Iris pigment epithelial cell (primary cell): ENCODE measurements at regions not wholly inside any gene's neighbourhood (a gene's known extent, or its start where the extent isn't known, plus 50 kb on each side); places are given as distances from the start of the nearest gene placed in this dataset.

Source experiments
- DNase-seq: peaks from one replicate; pipeline ENCODE4 v3.0.0-alpha.2; 2011; ENCODE audit warnings: low read depth

- DNase-seq: peak; percentile 3
These were observed 211.2 kb downstream of the SETD4 start for GRCh38 chr21:35849144-35849543.

DNA sequence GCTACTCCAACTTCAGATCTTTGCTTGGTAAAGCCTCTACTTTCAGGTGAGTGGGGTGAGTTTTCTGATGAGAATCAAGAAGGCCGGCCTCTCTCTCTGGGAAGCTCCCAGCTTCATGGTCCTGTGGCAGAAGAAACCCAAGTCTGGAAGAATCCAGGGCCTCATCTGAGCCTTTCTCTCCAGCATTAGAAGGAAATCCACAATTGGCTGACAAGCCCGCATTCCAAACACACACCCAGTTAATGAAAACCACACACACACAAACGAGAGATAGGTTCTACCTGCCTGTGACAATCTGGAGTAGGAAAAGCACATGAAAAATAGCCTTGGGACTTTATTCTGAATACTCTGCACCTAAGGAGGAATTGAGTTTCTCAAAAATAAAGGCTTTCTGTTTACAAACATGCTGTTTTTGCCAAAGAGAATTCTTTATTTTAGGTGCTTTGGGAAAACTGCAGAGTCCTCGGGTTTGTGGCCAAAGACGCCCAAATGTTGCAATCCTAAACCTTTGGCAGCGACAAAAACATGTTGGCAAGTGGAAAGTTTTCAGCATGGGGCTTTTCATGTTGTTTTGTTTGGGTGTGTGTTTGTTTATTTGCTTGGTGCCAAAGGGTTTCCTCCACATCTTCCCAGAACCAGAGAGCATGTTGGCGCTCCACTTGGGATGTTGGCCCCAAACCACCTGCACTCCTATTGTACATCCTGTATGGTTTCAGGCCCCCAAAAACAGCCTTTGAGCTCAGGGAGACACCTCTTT, 216.2 kb downstream of the SETD4 start:
- no peak for DNase-seq

GRCh38 chr21:35840949-35841348, 219.4 kb downstream of the SETD4 start:
- no peak for DNase-seq

DNA sequence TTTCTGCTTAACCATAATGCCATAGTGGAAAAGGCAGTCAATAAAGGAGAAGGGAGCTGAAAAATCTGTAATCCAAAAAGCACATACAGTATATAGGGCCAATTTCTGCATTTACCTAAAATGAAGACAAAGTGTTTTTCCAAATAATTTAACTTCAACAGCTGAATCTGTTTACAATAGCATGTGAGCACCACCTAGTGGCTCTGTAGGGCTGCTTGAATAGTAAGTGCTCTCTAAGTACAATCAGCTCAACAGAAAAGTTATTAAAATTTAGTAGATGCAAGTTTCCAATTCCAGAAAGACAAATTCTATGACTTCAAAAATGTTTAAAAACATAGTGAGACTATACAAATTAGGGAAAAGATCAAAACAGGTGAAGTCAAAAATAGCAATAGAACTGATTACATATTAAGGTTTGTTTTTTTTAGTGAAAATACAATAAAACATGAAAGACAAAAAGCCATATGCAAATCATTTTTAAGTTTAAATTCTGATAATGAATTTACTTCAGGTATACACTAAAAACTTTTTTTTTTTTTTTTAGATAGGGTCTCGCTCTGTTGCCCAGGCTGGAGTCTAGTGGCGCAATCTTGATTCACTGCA, 220.0 kb downstream of the SETD4 start:
- DNase-seq: peak; percentile 86

- DNase-seq: no peak
These were observed 221.2 kb downstream of the SETD4 start for GRCh38 chr21:35838987-35839763.

- DNase-seq: no peak
These were observed 222.0 kb downstream of the SETD4 start for GRCh38 chr21:35838350-35838749.

DNA sequence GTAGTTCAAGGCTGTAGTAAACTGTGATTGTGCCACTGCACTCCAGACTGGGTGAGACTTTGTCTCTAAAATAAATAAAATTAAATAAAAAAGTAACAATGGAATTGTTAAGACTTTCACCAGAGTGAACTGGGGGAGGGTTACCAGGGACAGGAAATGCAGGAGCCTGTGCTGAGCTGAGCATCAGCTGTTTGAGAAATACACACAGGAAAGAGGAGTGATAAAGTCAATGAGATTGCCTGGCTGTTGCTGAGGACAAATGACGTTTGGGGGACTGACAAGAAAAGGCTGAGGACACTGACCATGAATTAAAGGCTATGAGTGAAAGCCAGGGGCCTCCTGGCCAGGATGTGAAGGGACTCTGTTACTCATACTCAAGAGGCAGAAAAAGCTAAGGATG, 226.3 kb downstream of the SETD4 start:
- DNase-seq: no peak

GRCh38 chr21:35833388-35833787, 226.9 kb downstream of the SETD4 start:
- DNase-seq: no peak

DNA sequence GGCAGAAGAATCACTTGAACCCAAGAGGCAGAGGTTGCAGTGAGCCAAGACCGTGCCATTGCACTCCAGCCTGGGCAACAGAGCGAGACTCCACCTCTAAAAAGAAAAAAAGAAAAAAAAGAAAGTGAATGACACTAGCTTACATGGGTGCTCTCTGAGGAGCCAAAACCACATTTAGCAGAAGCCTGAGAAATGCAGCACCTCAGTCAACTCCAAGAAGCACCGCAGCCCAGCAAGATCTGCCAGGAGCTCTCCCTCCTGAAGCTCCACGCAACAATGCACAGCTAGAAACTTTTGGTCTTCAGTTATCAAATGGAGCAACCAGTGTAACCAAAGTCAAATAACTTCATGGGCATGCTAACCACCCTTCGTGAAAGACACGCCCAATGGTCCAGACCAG, 229.1 kb downstream of the SETD4 start:
- no peak for DNase-seq

DNA sequence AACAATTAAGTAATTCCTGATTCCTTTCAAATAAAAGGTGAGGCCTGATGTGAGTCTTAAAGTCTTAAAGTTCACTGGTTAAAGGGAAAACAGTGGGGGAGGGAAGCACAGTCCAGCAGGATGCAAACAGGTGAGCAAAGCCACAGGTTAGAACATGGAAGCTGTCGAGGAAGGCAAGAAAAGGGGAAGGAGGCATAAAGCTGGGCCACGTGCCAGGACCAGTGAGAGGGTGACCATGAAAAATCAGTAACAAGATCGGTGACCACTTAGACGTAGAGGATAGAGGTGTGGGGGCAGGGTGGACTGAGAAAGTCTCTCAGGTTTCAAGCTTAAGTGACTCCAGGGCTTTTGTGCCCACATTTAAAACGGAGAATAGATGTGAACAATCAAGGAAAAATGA, 231.3 kb downstream of the SETD4 start:
- DNase-seq: no peak

GRCh38 chr21:35828161-35828560, 232.2 kb downstream of the SETD4 start:
- no peak for DNase-seq

- DNase-seq: no peak
These were observed 233.3 kb downstream of the SETD4 start for GRCh38 chr21:35827004-35827403.

- no peak for DNase-seq
These were observed 234.7 kb downstream of the SETD4 start for GRCh38 chr21:35825370-35826353.

GRCh38 chr21:35824136-35824535, 236.2 kb downstream of the SETD4 start:
- no peak for DNase-seq

- no peak for DNase-seq
These were observed 241.2 kb downstream of the SETD4 start for GRCh38 chr21:35819134-35819533.

- no peak for DNase-seq
These were observed 241.7 kb downstream of the SETD4 start for GRCh38 chr21:35818597-35818996.

DNA sequence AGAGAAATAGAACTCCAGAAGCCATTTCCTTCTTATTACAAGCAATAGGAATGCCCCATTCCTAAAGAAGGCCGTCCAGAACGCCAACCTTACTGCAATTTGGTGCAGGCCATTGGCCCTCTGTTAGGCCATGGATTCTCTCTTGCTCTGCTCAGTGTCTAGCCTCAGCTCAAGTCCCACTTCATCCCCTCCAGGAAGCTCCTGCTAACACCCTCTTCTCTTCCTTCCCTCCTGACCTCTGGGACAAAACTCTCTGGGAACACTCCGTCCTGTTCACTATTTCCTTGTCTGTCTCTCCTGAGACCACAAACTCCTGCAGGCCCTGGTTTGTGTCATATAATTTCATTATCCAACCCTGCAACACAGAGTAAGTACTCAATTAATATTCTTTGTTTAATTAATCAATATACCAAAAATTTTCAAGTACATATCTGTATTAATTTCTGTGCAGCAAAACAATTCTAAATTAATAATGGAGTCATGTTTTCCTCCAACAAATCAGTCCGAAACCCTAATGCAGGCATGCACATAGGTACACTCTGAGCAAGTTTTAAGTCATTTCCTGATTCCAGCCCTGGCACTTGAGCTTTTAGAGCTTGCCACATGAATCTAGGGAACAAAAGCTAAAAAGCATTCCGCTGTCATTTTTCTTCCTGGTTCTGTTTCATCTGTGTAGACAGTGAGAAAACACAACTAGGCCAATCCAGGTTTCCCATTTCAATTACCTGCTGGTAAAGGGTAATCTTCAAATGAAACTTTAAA, 245.3 kb downstream of the SETD4 start:
- DNase-seq: no peak

DNA sequence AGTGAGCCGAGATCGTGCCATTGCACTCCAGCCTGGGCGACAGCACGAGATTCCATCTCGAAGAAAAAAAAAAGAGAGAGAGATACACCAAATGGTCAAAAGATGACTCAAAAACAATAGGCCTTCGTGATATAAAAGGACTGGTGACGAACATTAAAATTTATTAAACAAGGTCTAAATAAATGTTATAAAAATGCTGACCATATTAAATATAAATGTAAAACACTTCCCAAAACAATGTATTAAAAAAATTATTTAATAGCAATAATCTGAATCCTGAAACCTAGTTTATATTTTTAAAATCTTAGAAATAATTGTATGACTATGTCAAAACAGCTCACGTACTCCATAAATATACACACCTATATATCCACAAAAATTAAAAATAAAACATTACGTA, 247.6 kb downstream of the SETD4 start:
- DNase-seq: no peak

GRCh38 chr21:35811191-35811806, 249.0 kb downstream of the SETD4 start:
- DNase-seq: no peak

DNA sequence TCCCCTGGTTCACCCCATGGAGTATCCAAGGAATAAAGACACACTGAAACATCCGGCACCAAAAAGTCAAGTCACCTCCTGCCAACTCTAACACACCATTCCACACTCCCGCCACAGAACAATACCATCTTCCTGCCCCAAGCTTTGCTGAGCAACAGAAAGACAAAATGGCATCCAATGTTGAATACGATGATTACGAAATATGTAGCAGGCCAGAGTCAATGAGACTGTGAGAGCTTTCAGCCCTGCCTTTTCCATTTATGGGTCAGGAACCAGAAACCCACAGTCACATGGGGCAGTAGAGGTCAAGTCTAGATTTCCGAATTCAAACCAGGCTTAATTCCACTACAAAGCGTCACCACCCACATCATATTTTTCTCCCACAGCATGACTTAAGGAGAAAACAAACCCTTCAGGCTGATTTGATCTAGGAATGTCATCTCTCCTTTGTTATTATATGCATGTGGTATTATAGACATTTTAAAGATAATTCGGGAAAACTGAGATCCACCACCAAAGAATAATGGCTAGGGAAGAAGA, 249.8 kb downstream of the SETD4 start:
- peak; percentile 19 for DNase-seq
